ENCODE measurements at regions not wholly inside any gene's neighbourhood (a gene's known extent, or its start where the extent isn't known, plus 50 kb on each side); places are given as distances from the start of the nearest gene placed in this dataset.
A peak's percentile ranks its signal among the peaks of the same experiment; 100 is the strongest.

- TF ChIP-seq CTCF (conservative IDR thresholded peaks at IDR 0.05; ENCODE audit: control insufficient read depth, insufficient read depth, low read depth, low read length) = no peak
- H3K4me3 ChIP-seq (ENCODE audit: control insufficient read depth, low read depth, low read length) = no peak overlapping the region
- DNase-seq (ENCODE audit: low read depth) = peak; percentile 89
Measured at GRCh38 chr3:43178891-43179366, 73.0 kb upstream of the POMGNT2 start.

GRCh38 chr3:43177085-43177484, 71.2 kb upstream of the POMGNT2 start:
- no peak for DNase-seq (ENCODE audit: low read depth)
- no peak overlapping the region for H3K4me3 ChIP-seq (ENCODE audit: control insufficient read depth, low read depth, low read length)
- TF ChIP-seq CTCF (conservative IDR thresholded peaks at IDR 0.05; ENCODE audit: control insufficient read depth, insufficient read depth, low read depth, low read length) = no peak

- TF ChIP-seq CTCF (conservative IDR thresholded peaks at IDR 0.05; ENCODE audit: control insufficient read depth, insufficient read depth, low read depth, low read length) = no peak
- H3K4me3 ChIP-seq (ENCODE audit: control insufficient read depth, low read depth, low read length) = no peak overlapping the region
- no peak for DNase-seq (ENCODE audit: low read depth)
Measured at GRCh38 chr3:43176666-43177065, 70.8 kb upstream of the POMGNT2 start.

- no peak overlapping the region for H3K4me3 ChIP-seq (ENCODE audit: control insufficient read depth, low read depth, low read length)
- DNase-seq (ENCODE audit: low read depth) = no peak
- no peak for TF ChIP-seq CTCF (conservative IDR thresholded peaks at IDR 0.05; ENCODE audit: control insufficient read depth, insufficient read depth, low read depth, low read length)
Measured at GRCh38 chr3:43175541-43175940, 69.7 kb upstream of the POMGNT2 start.

- no peak overlapping the region for H3K4me3 ChIP-seq (ENCODE audit: control insufficient read depth, low read depth, low read length)
- TF ChIP-seq CTCF (conservative IDR thresholded peaks at IDR 0.05; ENCODE audit: control insufficient read depth, insufficient read depth, low read depth, low read length) = no peak
- DNase-seq (ENCODE audit: low read depth) = no peak
Measured at GRCh38 chr3:43173949-43174348, 68.1 kb upstream of the POMGNT2 start.

GRCh38 chr3:43171748-43172147, 65.9 kb upstream of the POMGNT2 start:
- peak; percentile 34 for DNase-seq (ENCODE audit: low read depth)
- no peak overlapping the region for H3K4me3 ChIP-seq (ENCODE audit: control insufficient read depth, low read depth, low read length)
- no peak for TF ChIP-seq CTCF (conservative IDR thresholded peaks at IDR 0.05; ENCODE audit: control insufficient read depth, insufficient read depth, low read depth, low read length)

- no peak for TF ChIP-seq CTCF (conservative IDR thresholded peaks at IDR 0.05; ENCODE audit: control insufficient read depth, insufficient read depth, low read depth, low read length)
- no peak overlapping the region for H3K4me3 ChIP-seq (ENCODE audit: control insufficient read depth, low read depth, low read length)
- no peak for DNase-seq (ENCODE audit: low read depth)
Measured at GRCh38 chr3:43170553-43170952, 64.7 kb upstream of the POMGNT2 start.

All from fibroblast of mammary gland (primary cell).